SK-N-SH (cell line): ENCODE measurements at regions not wholly inside any gene's neighbourhood (a gene's known extent, or its start where the extent isn't known, plus 50 kb on each side); places are given as distances from the start of the nearest gene placed in this dataset.

ENCODE experiments used
- CTCF ChIA-PET: fragments of 300-600, 350-600 bp; formaldehyde crosslinking; extraction: SDS; loops from one replicate; lab custom pipeline; 2021; lab: Yijun Ruan, JAX
- POLR2A ChIA-PET: fragments of 350-600 bp; sonication (Branson Sonifier 250); formaldehyde crosslinking; extraction: SDS; loops from one replicate; lab custom pipeline; 2020; ENCODE audit warnings: antibody characterized with exemption, inconsistent platforms; lab: Yijun Ruan, JAX
- DNase-seq: peaks from one replicate; pipeline ENCODE4 v3.0.0; 2012
- H2AFZ ChIP-seq: fragments of 200-600 bp; sonication (generic); 2 replicates; pipeline ENCODE4 v1.8.1; 2016; ENCODE audit warnings: antibody characterized with exemption, mild to moderate bottlenecking, low read depth
- H3F3A ChIP-seq: fragments of 200-600 bp; sonication (generic); replicated peaks from 2 replicates; pipeline ENCODE3; 2016; ENCODE audit warnings: antibody characterized with exemption, mild to moderate bottlenecking; ENCODE audit not compliant: insufficient read depth
- H3K27ac ChIP-seq, 2 experiments: fragments of 200-500 bp in 1 of 2; fragments of 200-600 bp in 1 of 2; sonication (Bioruptor generic) in 1 of 2; sonication (generic), shearing (Covaris generic) in 1 of 2; 2 replicates each; pipeline versions ENCODE4 v1.5.1 to v1.6.1; 2014 to 2016; ENCODE audit warnings: low read depth in 2 of 2, inconsistent platforms in 1 of 2, low read length in 1 of 2, mild to moderate bottlenecking in 1 of 2, mixed read lengths in 1 of 2
- H3K27me3 ChIP-seq: fragments of 200-600 bp; sonication (generic), shearing (Covaris generic); 2 replicates; pipeline ENCODE4 v1.6.1; 2016; ENCODE audit warnings: mixed run types; ENCODE audit not compliant: insufficient read depth
- H3K36me3 ChIP-seq, 2 experiments: fragments of 200-500 bp in 1 of 2; fragments of 200-600 bp in 1 of 2; sonication (Bioruptor generic) in 1 of 2; sonication (generic) in 1 of 2; replicated peaks in 1 of 2; 2 replicates each; pipeline versions ENCODE3 to v1.5.1; 2014 to 2016; ENCODE audit warnings: low read length in 1 of 2, mild to moderate bottlenecking in 1 of 2; ENCODE audit not compliant: insufficient read depth in 2 of 2, control insufficient read depth in 1 of 2
- H3K4me1 ChIP-seq, 2 experiments: fragments of 200-500 bp in 1 of 2; fragments of 200-600 bp in 1 of 2; sonication (Bioruptor generic) in 1 of 2; sonication (generic), shearing (Covaris generic) in 1 of 2; 2 replicates each; pipeline versions ENCODE4 v1.5.1 to v1.6.1; 2014 to 2016; ENCODE audit warnings: low read depth in 1 of 2, low read length in 1 of 2, mixed run types in 1 of 2; ENCODE audit not compliant: insufficient read depth in 2 of 2, control insufficient read depth in 1 of 2
- H3K4me2 ChIP-seq: fragments of 200-600 bp; sonication (generic), shearing (Covaris generic); 2 replicates; pipeline ENCODE4 v1.6.1; 2017; ENCODE audit warnings: mixed run types
- H3K4me3 ChIP-seq, 2 experiments: fragments of 200-500 bp in 1 of 2; fragments of 200-600 bp in 1 of 2; sonication (Bioruptor generic) in 1 of 2; sonication (generic), shearing (Covaris generic) in 1 of 2; 2 replicates each; pipeline versions ENCODE4 v1.5.1 to v1.8.1; 2014 to 2016; ENCODE audit warnings: low read depth in 2 of 2, inconsistent platforms in 1 of 2, low read length in 1 of 2, mild to moderate bottlenecking in 1 of 2, mixed read lengths in 1 of 2, moderate library complexity in 1 of 2
- H3K79me2 ChIP-seq: fragments of 200-600 bp; sonication (generic); 2 replicates; pipeline ENCODE4 v1.8.1; 2017; ENCODE audit warnings: mild to moderate bottlenecking; ENCODE audit not compliant: insufficient read depth
- H3K9ac ChIP-seq: fragments of 200-600 bp; sonication (generic); 2 replicates; pipeline ENCODE4 v1.6.1; 2017; ENCODE audit warnings: mixed run types
- H3K9me2 ChIP-seq: fragments of 200-600 bp; sonication (generic); 2 replicates; pipeline ENCODE4 v1.6.1; 2017; ENCODE audit warnings: mixed run types
- H3K9me3 ChIP-seq: fragments of 200-600 bp; sonication (generic); 2 replicates; pipeline ENCODE4 v1.6.1; 2017; ENCODE audit warnings: mixed run types, mild to moderate bottlenecking, moderate library complexity
- H4K20me1 ChIP-seq: fragments of 200-600 bp; sonication (generic); 2 replicates; pipeline ENCODE4 v1.6.1; 2017; ENCODE audit warnings: mild to moderate bottlenecking, mixed run types; ENCODE audit not compliant: insufficient read depth
- CTCF ChIP-seq: fragments of 200-600 bp; sonication (generic); IDR thresholded peaks from 2 replicates; pipeline ENCODE4 v1.6.1; 2017; ENCODE audit warnings: antibody characterized with exemption, mild to moderate bottlenecking, moderate library complexity
- ELF1 ChIP-seq: IDR thresholded peaks from 2 replicates; pipeline ENCODE4 v1.4.0; 2012
- EZH2phosphoT487 ChIP-seq: fragments of 200-600 bp; sonication (generic); IDR thresholded peaks from 2 replicates; pipeline ENCODE4 v1.6.1; 2017; ENCODE audit warnings: low read depth, mixed run types, mild to moderate bottlenecking, antibody characterized with exemption, moderate library complexity, borderline replicate concordance
- FOSL2 ChIP-seq: IDR thresholded peaks from 2 replicates; pipeline ENCODE4 v1.4.0; 2012; ENCODE audit warnings: low read depth, mild to moderate bottlenecking, moderate library complexity, borderline replicate concordance
- FOXM1 ChIP-seq: IDR thresholded peaks from 2 replicates; pipeline ENCODE4 v1.4.0; 2012; ENCODE audit warnings: low read depth, mild to moderate bottlenecking
- GATA2 ChIP-seq: sonication (generic); formaldehyde crosslinking; IDR thresholded peaks from 2 replicates; pipeline ENCODE4 v1.5.0; 2020; ENCODE audit warnings: mild to moderate bottlenecking, missing genetic modification reagents
- IRF3 ChIP-seq: fragments of 150-350 bp; IDR thresholded peaks from 2 replicates; pipeline ENCODE4 v1.6.1; 2016; ENCODE audit warnings: mild to moderate bottlenecking, low read depth, low read length
- JUND ChIP-seq: IDR thresholded peaks from 2 replicates; pipeline ENCODE4 v1.4.0; 2012
- MAX ChIP-seq: IDR thresholded peaks from 2 replicates; pipeline ENCODE4 v1.4.0; 2012; ENCODE audit warnings: low read depth
- MEF2A ChIP-seq: IDR thresholded peaks from 2 replicates; pipeline ENCODE4 v1.4.0; 2012; ENCODE audit warnings: low read depth, borderline replicate concordance
- MXI1 ChIP-seq: IDR thresholded peaks from 2 replicates; pipeline ENCODE4 v1.6.1; 2012; ENCODE audit warnings: mild to moderate bottlenecking, low read depth, low read length, improper control_type of control experiment
- NFIC ChIP-seq: IDR thresholded peaks from 2 replicates; pipeline ENCODE4 v1.4.0; 2012; ENCODE audit warnings: borderline replicate concordance
- NRF1 ChIP-seq: IDR thresholded peaks from 2 replicates; pipeline ENCODE4 v1.6.1; 2012; ENCODE audit warnings: low read depth, mild to moderate bottlenecking, low read length
- PBX3 ChIP-seq: IDR thresholded peaks from 2 replicates; pipeline ENCODE4; 2012
- RCOR1 ChIP-seq: fragments of 150-350 bp; IDR thresholded peaks from 2 replicates; pipeline ENCODE4 v1.6.1; 2017; ENCODE audit warnings: antibody characterized with exemption, low read length
- RFX5 ChIP-seq: IDR thresholded peaks from 2 replicates; pipeline ENCODE4 v1.6.1; 2012; ENCODE audit warnings: mild to moderate bottlenecking, improper control_type of control experiment, low read length
- RXRA ChIP-seq: IDR thresholded peaks from 2 replicates; pipeline ENCODE4 v1.4.0; 2012; ENCODE audit warnings: low read depth, mild to moderate bottlenecking, borderline replicate concordance
- SMC3 ChIP-seq: IDR thresholded peaks from 2 replicates; pipeline ENCODE4 v1.6.1; 2012; ENCODE audit warnings: low read depth, low read length, improper control_type of control experiment
- TAF1 ChIP-seq: IDR thresholded peaks from 2 replicates; pipeline ENCODE4 v1.6.1; 2012; ENCODE audit warnings: low read depth, mild to moderate bottlenecking, low read length, moderate library complexity, borderline replicate concordance
- TCF12 ChIP-seq: IDR thresholded peaks from 2 replicates; pipeline ENCODE4 v1.4.0; 2012
- USF2 ChIP-seq: fragments of 150-350 bp; IDR thresholded peaks from 2 replicates; pipeline ENCODE4 v1.6.1; 2017; ENCODE audit warnings: antibody characterized with exemption, low read length, low read depth, borderline replicate concordance
- YY1 ChIP-seq: IDR thresholded peaks from 2 replicates; pipeline ENCODE4 v1.4.0; 2012; ENCODE audit warnings: low read depth, mild to moderate bottlenecking
- WGBS: methylation state at CpG from one replicate; pipeline ENCODE4 v1.1.6; 2017; ENCODE audit warnings: low lambda C conversion rate; 5-methylcytosine and 5-hydroxymethylcytosine counted together

- no peaks in the 10 kb centered on the region for H4K20me1 ChIP-seq
- no peak overlapping the region for H3K27ac ChIP-seq
- DNase-seq: no peak
- H3K27me3 ChIP-seq: no peaks in the 10 kb centered on the region; the same call in 1 of the 2 replicates
- ChIA-PET CTCF (interaction anchor here (0.9 to 2.1 kb wide), 3 partner anchors 14 to 535 kb away, joined by 3 to 16 read pairs (median 3); no protein-coding TSS in a partner anchor), POLR2A (no interaction called here)
- H3F3A ChIP-seq: no peaks in the 10 kb centered on the region
- no peak overlapping the region for H2AFZ ChIP-seq
- 46% methylated on average over 4 of the region's 4 CpGs for WGBS
- no peak for TF ChIP-seq YY1
- no peak for TF ChIP-seq GATA2 (CRISPR knock-in tag)
- TF ChIP-seq TAF1: no peak
- no peak for TF ChIP-seq TCF12
- no peak for TF ChIP-seq RCOR1
- no peak for TF ChIP-seq JUND
- H3K4me2 ChIP-seq: no peak overlapping the region
- no peaks in the 10 kb centered on the region for H3K4me1 ChIP-seq
- H3K9me3 ChIP-seq: no peaks in the 10 kb centered on the region
- no peaks in the 10 kb centered on the region for H3K36me3 ChIP-seq
- H3K79me2 ChIP-seq: no peaks in the 10 kb centered on the region
- H3K9me2 ChIP-seq: no peaks in the 10 kb centered on the region
- H3K9ac ChIP-seq: no peak overlapping the region
- no peak overlapping the region for H3K4me3 ChIP-seq
Measured at GRCh38 chrX:109872021-109872732, 130.7 kb upstream of the TMEM164 start.

GRCh38 chrX:109873574-109873973, 129.3 kb upstream of the TMEM164 start:
- no peaks in the 10 kb centered on the region for H3K4me1 ChIP-seq
- CTCF ChIA-PET: interaction anchor here (1.0 kb wide), 1 partner anchor 18 kb away, joined by 4 read pairs; no protein-coding TSS in a partner anchor
- TF ChIP-seq MEF2A: no peak
- no peak for TF ChIP-seq IRF3
- no peak for TF ChIP-seq USF2
- TF ChIP-seq FOXM1: no peak
- TF ChIP-seq MAX: no peak
- TF ChIP-seq RFX5: no peak
- TF ChIP-seq RXRA: no peak
- TF ChIP-seq PBX3: no peak
- TF ChIP-seq SMC3: no peak
- TF ChIP-seq TAF1: no peak
- no peak for TF ChIP-seq YY1
- no peak for TF ChIP-seq RCOR1
- no peak for TF ChIP-seq EZH2phosphoT487
- TF ChIP-seq MXI1: no peak
- TF ChIP-seq FOSL2: no peak
- TF ChIP-seq NFIC: no peak
- TF ChIP-seq NRF1: no peak
- no peak for TF ChIP-seq ELF1
- TF ChIP-seq CTCF: no peak

More at GRCh38 chrX:109873574-109873973, 129.3 kb upstream of the TMEM164 start:
- Histone ChIP-seq H3K9me2 (no peaks in the 10 kb centered on the region), H3K36me3 (no peaks in the 10 kb centered on the region), H4K20me1 (no peaks in the 10 kb centered on the region), H3K27ac (no peak overlapping the region), H3K9me3 (no peaks in the 10 kb centered on the region), H3F3A (no peaks in the 10 kb centered on the region), H3K4me2 (no peak overlapping the region), H3K9ac (no peak overlapping the region), H3K27me3 (no peaks in the 10 kb centered on the region; the same call in 1 of the 2 replicates), H2AFZ (no peak overlapping the region), H3K79me2 (no peaks in the 10 kb centered on the region), H3K4me3 (no peak overlapping the region)
- POLR2A ChIA-PET: no interaction called here
- 24% methylated on average over 1 of the region's 1 CpG for WGBS
- DNase-seq: no peak
